Spleen (tissue), 11 donors: ENCODE measurements at regions not wholly inside any gene's neighbourhood (a gene's known extent, or its start where the extent isn't known, plus 50 kb on each side); places are given as distances from the start of the nearest gene placed in this dataset.

ENCODE experiments used
- DNase-seq: peaks from one replicate; pipeline ENCODE4 v3.0.0-alpha.2; 2020
- H3K27ac ChIP-seq, 8 donors: fragments of 200-600 bp; sonication (generic) in 7 of 8; 1 replicate in 4 of 8; 2 replicates in 4 of 8; pipeline versions ENCODE4 v1.5.0 to v1.8.0; 2016 to 2021; ENCODE audit warnings: inconsistent platforms in 4 of 8, mild to moderate bottlenecking in 4 of 8, moderate library complexity in 1 of 8
- H3K27me3 ChIP-seq, 7 donors: fragments of 200-600 bp; sonication (generic) in 6 of 7; replicated peaks in 1 of 7; 1 replicate in 4 of 7; 2 replicates in 3 of 7; pipeline versions ENCODE4 v1.5.0 to v1.8.0; 2016 to 2021; ENCODE audit warnings: inconsistent platforms in 3 of 7, mild to moderate bottlenecking in 1 of 7
- H3K36me3 ChIP-seq, 6 donors: fragments of 200-600 bp; sonication (generic) in 5 of 6; 1 replicate in 4 of 6; 2 replicates in 2 of 6; pipeline versions ENCODE4 v1.5.0 to v1.8.0; 2016 to 2021; ENCODE audit warnings: inconsistent platforms in 2 of 6
- H3K4me1 ChIP-seq, 6 donors: fragments of 200-600 bp; sonication (generic) in 5 of 6; 1 replicate in 3 of 6; 2 replicates in 3 of 6; pipeline versions ENCODE4 v1.5.0 to v1.8.0; 2016 to 2021; ENCODE audit warnings: inconsistent platforms in 3 of 6
- H3K4me3 ChIP-seq, 8 donors: fragments of 200-600 bp; sonication (generic) in 7 of 8; 1 replicate in 4 of 8; 2 replicates in 4 of 8; pipeline versions ENCODE4 v1.5.0 to v1.8.0; 2016 to 2021; ENCODE audit warnings: inconsistent platforms in 4 of 8, mild to moderate bottlenecking in 4 of 8, moderate library complexity in 2 of 8
- H3K9me3 ChIP-seq, 8 donors: fragments of 200-600 bp; sonication (generic) in 7 of 8; 1 replicate in 4 of 8; 2 replicates in 4 of 8; pipeline versions ENCODE4 v1.5.0 to v1.8.0; 2016 to 2021; ENCODE audit warnings: inconsistent platforms in 4 of 8
- POLR2A ChIP-seq, 3 donors: fragments of 450-650 bp; IDR thresholded peaks; one replicate each; pipeline ENCODE4 v1.5.1; 2017; ENCODE audit warnings: antibody characterized with exemption in 3 of 3, mild to moderate bottlenecking in 1 of 3
- POLR2AphosphoS5 ChIP-seq, 3 donors: sonication (generic); formaldehyde crosslinking; IDR thresholded peaks; one replicate each; pipeline ENCODE4 v1.5.1; 2017; ENCODE audit warnings: antibody characterized with exemption in 3 of 3
- WGBS, 5 donors: extraction: QIAGEN DNeasy Blood & Tissue Kit in 3 of 5; methylation state at CpG; one replicate each; pipeline versions ENCODE4 v1.1.5 to v1.1.7; 2013 to 2018; 5-methylcytosine and 5-hydroxymethylcytosine counted together
- intact Hi-C: fragments of 100-400 bp; cut with DNase I; formaldehyde crosslinking; loops from one replicate; pipeline ENCODE4 v1.15.0; 2023; ENCODE audit warnings: low total_unique reads
- TF ChIP-seq, protein P1 (sequence below), 11 experiments: fragments of 200-600 bp in 7 of 11; fragments of 450-650 bp in 4 of 11; sonication (generic) in 4 of 11; IDR thresholded peaks in 8 of 11; conservative IDR thresholded peaks in 3 of 11; 1 replicate in 7 of 11; 2 replicates in 4 of 11; pipeline versions ENCODE4 v1.4.0 to v1.8.0; 2016 to 2021; ENCODE audit warnings: antibody characterized with exemption in 11 of 11, inconsistent platforms in 4 of 11, mild to moderate bottlenecking in 1 of 11
- donor health status: healthy with polysubstance abuse.
- donor health status: DM: no; HTN: no; CAD: no; lungs with moderate emphysema.
- donor health status: DM: no; HTN: no; CAD: no.
- donor health status: Bipolar disorder and iron deficiency.
- donor health status: healthy.
- donor health status: DM: no; HTN: no; CAD: no.
- donor health status: DM: yes; HTN: yes; CAD: no.

DNA sequence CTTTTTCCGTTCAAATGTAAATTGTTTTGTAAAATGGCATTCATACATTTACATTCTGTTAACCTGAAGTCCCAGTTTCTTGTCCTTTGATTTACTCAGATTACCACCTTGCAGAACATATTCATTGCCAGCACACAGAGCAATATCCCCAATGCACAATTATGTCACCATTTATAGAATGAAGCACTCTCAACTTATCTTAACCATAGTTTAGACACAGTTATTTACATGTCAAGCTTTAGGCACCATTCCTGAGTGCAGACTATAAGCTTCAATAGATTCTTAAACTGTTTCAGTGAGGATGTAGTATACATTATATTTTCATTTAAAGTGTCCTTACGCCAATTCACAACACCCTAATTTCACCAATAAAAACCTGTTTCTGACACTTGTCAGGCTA is 1977.9 kb downstream of the SUCLG1 start:
- WGBS, 5 donors = 87 to 94% (median 88%) methylated on average over 2 of the region's 2 CpGs
- no peaks in the 10 kb centered on the region for H3K4me1 ChIP-seq
- H3K36me3 ChIP-seq = no peaks in the 10 kb centered on the region
- no peak overlapping the region for H3K27ac ChIP-seq
- no peak for DNase-seq
- H3K4me3 ChIP-seq = no peak overlapping the region
- intact Hi-C loops = no loop called here
- H3K27me3 ChIP-seq = no peaks in the 10 kb centered on the region
- TF ChIP-seq, protein P1, sequence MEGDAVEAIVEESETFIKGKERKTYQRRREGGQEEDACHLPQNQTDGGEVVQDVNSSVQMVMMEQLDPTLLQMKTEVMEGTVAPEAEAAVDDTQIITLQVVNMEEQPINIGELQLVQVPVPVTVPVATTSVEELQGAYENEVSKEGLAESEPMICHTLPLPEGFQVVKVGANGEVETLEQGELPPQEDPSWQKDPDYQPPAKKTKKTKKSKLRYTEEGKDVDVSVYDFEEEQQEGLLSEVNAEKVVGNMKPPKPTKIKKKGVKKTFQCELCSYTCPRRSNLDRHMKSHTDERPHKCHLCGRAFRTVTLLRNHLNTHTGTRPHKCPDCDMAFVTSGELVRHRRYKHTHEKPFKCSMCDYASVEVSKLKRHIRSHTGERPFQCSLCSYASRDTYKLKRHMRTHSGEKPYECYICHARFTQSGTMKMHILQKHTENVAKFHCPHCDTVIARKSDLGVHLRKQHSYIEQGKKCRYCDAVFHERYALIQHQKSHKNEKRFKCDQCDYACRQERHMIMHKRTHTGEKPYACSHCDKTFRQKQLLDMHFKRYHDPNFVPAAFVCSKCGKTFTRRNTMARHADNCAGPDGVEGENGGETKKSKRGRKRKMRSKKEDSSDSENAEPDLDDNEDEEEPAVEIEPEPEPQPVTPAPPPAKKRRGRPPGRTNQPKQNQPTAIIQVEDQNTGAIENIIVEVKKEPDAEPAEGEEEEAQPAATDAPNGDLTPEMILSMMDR (IDR thresholded peaks at IDR 0.05 in 8 of 11, conservative IDR thresholded peaks at IDR 0.05 in 3 of 11) = no peak
- TF ChIP-seq POLR2A (IDR thresholded peaks at IDR 0.05) (no peak), POLR2AphosphoS5 (IDR thresholded peaks at IDR 0.05) (no peak)
- H3K9me3 ChIP-seq = peaks cover 0 to 23% (median 7%) of the 10 kb centered on the region in 8 donors

- H3K4me3 ChIP-seq = no peak overlapping the region
- H3K27ac ChIP-seq = no peak overlapping the region
- intact Hi-C loops = no loop called here
- TF ChIP-seq, protein P1 (IDR thresholded peaks at IDR 0.05 in 8 of 11, conservative IDR thresholded peaks at IDR 0.05 in 3 of 11) = no peak
- TF ChIP-seq POLR2AphosphoS5 (IDR thresholded peaks at IDR 0.05) = no peak
- TF ChIP-seq POLR2A (IDR thresholded peaks at IDR 0.05) = no peak
- no peaks in the 10 kb centered on the region for H3K36me3 ChIP-seq
- H3K9me3 ChIP-seq = peaks cover 0 to 23% (median 5%) of the 10 kb centered on the region in 8 donors
- 67 to 86% (median 74%) methylated on average over 2 of the region's 2 CpGs for WGBS, 5 donors
- DNase-seq = no peak
- no peaks in the 10 kb centered on the region for H3K27me3 ChIP-seq
- no peaks in the 10 kb centered on the region for H3K4me1 ChIP-seq
Observed at GRCh38 chr2:82478641-82479040, 1980.4 kb downstream of the SUCLG1 start.

DNA sequence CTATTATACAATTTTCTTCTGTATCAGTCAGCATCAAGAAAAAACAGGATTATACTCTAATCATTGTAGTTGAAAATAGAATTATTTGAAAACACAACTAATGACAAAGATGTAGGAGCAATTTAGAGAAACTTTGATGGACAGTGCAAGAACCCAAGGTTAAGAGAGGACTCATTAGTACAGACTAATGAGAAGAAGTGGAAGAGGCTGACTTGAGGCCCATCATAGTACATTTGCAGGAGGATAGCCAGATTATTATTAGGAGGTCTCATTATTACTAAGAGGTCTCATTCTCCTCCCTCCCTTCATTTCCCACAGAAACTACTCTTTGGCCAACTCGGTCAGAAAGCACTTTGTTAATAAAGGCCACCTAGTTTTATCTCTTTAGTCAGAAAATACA is 1983.0 kb downstream of the SUCLG1 start:
- intact Hi-C loops = no loop called here
- no peaks in the 10 kb centered on the region for H3K36me3 ChIP-seq
- no peaks in the 10 kb centered on the region for H3K27me3 ChIP-seq
- peaks cover 0 to 35% (median 12%) of the 10 kb centered on the region in 8 donors for H3K9me3 ChIP-seq
- no peaks in the 10 kb centered on the region for H3K4me1 ChIP-seq
- no peak overlapping the region for H3K4me3 ChIP-seq
- TF ChIP-seq, protein P1 (IDR thresholded peaks at IDR 0.05 in 8 of 11, conservative IDR thresholded peaks at IDR 0.05 in 3 of 11) = no peak
- no peak for DNase-seq
- no peak overlapping the region for H3K27ac ChIP-seq
- WGBS, 5 donors = 68 to 88% (median 72%) methylated on average over 1 of the region's 1 CpG

DNA sequence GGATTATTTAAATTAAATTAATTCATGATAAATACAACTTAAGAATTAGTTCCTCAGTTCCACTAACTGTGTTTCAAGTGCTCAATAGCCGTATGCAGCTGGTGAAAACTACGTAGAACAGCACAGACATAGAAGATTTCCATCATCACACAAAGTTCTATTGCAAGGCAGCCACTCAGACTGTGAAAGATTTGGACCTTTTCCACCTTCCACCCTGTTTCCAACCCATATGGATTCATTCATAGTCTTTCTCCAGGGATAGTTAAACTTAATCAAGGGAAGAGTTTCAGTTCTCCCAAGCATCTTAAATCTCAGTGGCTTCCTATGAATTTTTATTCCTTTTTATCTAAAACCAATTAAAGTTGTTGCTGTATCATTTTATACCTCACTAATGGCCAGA is 2030.8 kb downstream of the SUCLG1 start:
- intact Hi-C loops = no loop called here
- TF ChIP-seq POLR2A (IDR thresholded peaks at IDR 0.05) = no peak
- TF ChIP-seq, protein P1 (IDR thresholded peaks at IDR 0.05 in 8 of 11, conservative IDR thresholded peaks at IDR 0.05 in 3 of 11) = no peak
- no peaks in the 10 kb centered on the region for H3K27me3 ChIP-seq
- H3K36me3 ChIP-seq = no peaks in the 10 kb centered on the region
- H3K9me3 ChIP-seq = peaks cover 0 to 4% (median 0%) of the 10 kb centered on the region in 8 donors
- DNase-seq = no peak
- no peak overlapping the region for H3K27ac ChIP-seq
- H3K4me1 ChIP-seq = no peaks in the 10 kb centered on the region
- H3K4me3 ChIP-seq = no peak overlapping the region
- 79 to 91% (median 89%) methylated on average over 2 of the region's 2 CpGs for WGBS, 5 donors
